HCT116 (cell line): ENCODE measurements at regions not wholly inside any gene's neighbourhood (a gene's known extent, or its start where the extent isn't known, plus 50 kb on each side); places are given as distances from the start of the nearest gene placed in this dataset.

Experiments used
- ATAC-seq: fragments of 200-7000 bp; cut with Tn5 transposase; 2 replicates; pipeline ENCODE4 v1.9.1; 2020; ENCODE audit warnings: mild to moderate bottlenecking, moderate library complexity
- BruUV-seq: library from RNA; stranded (reverse); fragments of 400-500 nt; replicated peaks from 2 replicates; lab custom pipeline; 2021; lab: Mats Ljungman, UMichigan
- CTCF ChIA-PET: fragments of 300-600 bp; sonication (Branson Sonifier 250); formaldehyde crosslinking; loops from one replicate; lab custom pipeline; 2021; ENCODE audit warnings: antibody characterized with exemption; lab: Charles Lee
- POLR2A ChIA-PET: fragments of 300-600, 350-600 bp; sonication (Branson Sonifier 250); formaldehyde crosslinking; loops from one replicate; lab custom pipeline; 2021; ENCODE audit warnings: antibody characterized with exemption; lab: Charles Lee
- RAD21 ChIA-PET, 2 experiments: fragments of 300-600 bp; sonication (Branson Sonifier 250); formaldehyde crosslinking; loops; one replicate each; lab custom pipeline; 2023; ENCODE audit warnings: low total read pairs in 2 of 2; ENCODE audit not compliant: uncharacterized antibody in 2 of 2, unreplicated experiment in 2 of 2, low non-redundant PET in 1 of 2; lab: Charles Lee
- DNase-seq: peaks from one replicate; pipeline ENCODE4 v3.0.0-alpha.2; 2010; ENCODE audit warnings: low read depth, low spot score
- H2AFZ ChIP-seq: fragments of 200-600 bp; shearing (Covaris generic), sonication (generic); 2 replicates; pipeline ENCODE4 v1.6.1; 2017; ENCODE audit warnings: low read depth, mixed run types, mixed read lengths, antibody characterized with exemption, low read length; ENCODE audit not compliant: poor library complexity, severe bottlenecking
- H3K27ac ChIP-seq: 2 replicates; pipeline ENCODE4 v1.5.1; 2012; ENCODE audit warnings: low read depth, low read length
- H3K27me3 ChIP-seq: fragments of 200-600 bp; sonication (generic); 2 replicates; pipeline ENCODE4 v1.6.1; 2016; ENCODE audit warnings: mixed run types, low read length, mixed read lengths; ENCODE audit not compliant: insufficient read depth
- H3K36me3 ChIP-seq, 2 experiments: fragments of 200-500 bp in 1 of 2; fragments of 200-600 bp in 1 of 2; sonication (Bioruptor generic) in 1 of 2; sonication (generic) in 1 of 2; 2 replicates each; pipeline versions ENCODE4 v1.5.1 to v1.6.1; 2014 to 2016; ENCODE audit warnings: low read length in 2 of 2, inconsistent platforms in 1 of 2, mixed read lengths in 1 of 2, mixed run types in 1 of 2; ENCODE audit not compliant: insufficient read depth in 2 of 2, control insufficient read depth in 1 of 2
- H3K4me1 ChIP-seq, 2 experiments: fragments of 200-600 bp in 1 of 2; sonication (generic) in 1 of 2; 2 replicates each; pipeline versions ENCODE4 v1.5.1 to v1.6.1; 2012 to 2017; ENCODE audit warnings: low read length in 2 of 2, inconsistent platforms in 1 of 2, mild to moderate bottlenecking in 1 of 2, mixed read lengths in 1 of 2, mixed run types in 1 of 2, moderate library complexity in 1 of 2; ENCODE audit not compliant: insufficient read depth in 2 of 2, control insufficient read depth in 1 of 2
- H3K4me2 ChIP-seq: fragments of 200-600 bp; sonication (generic); 2 replicates; pipeline ENCODE4 v1.6.1; 2017; ENCODE audit warnings: mixed run types, low read length, mixed read lengths
- H3K4me3 ChIP-seq, 2 experiments: fragments of 200-600 bp in 1 of 2; sonication (generic) in 1 of 2; replicated peaks in 1 of 2; 2 replicates each; pipeline ENCODE4 v1.5.1; 2011 to 2016; ENCODE audit warnings: low read length in 2 of 2, control low read depth in 1 of 2, low read depth in 1 of 2, mild to moderate bottlenecking in 1 of 2, mixed read lengths in 1 of 2, mixed run types in 1 of 2
- H3K79me2 ChIP-seq: fragments of 200-600 bp; sonication (generic); 2 replicates; pipeline ENCODE4 v1.6.1; 2017; ENCODE audit warnings: mild to moderate bottlenecking, mixed run types, low read length, moderate library complexity, mixed read lengths; ENCODE audit not compliant: insufficient read depth
- H3K9ac ChIP-seq: fragments of 200-600 bp; sonication (generic); 2 replicates; pipeline ENCODE4 v1.6.1; 2016; ENCODE audit warnings: low read length, mixed read lengths
- H3K9me2 ChIP-seq: fragments of 200-600 bp; sonication (generic), shearing (Covaris generic); 2 replicates; pipeline ENCODE4 v1.6.1; 2017; ENCODE audit warnings: mixed run types, mild to moderate bottlenecking, moderate library complexity; ENCODE audit not compliant: insufficient read depth
- H3K9me3 ChIP-seq, 2 experiments: fragments of 200-500 bp in 1 of 2; fragments of 200-600 bp in 1 of 2; sonication (Bioruptor generic) in 1 of 2; sonication (generic) in 1 of 2; 2 replicates each; pipeline ENCODE4 v1.6.1; 2014 to 2017; ENCODE audit warnings: low read length in 2 of 2, mixed read lengths in 2 of 2, inconsistent platforms in 1 of 2, low read depth in 1 of 2, mild to moderate bottlenecking in 1 of 2, mixed run types in 1 of 2, moderate library complexity in 1 of 2; ENCODE audit not compliant: control insufficient read depth in 1 of 2, insufficient read depth in 1 of 2
- H4K20me1 ChIP-seq: fragments of 200-600 bp; sonication (generic), shearing (Covaris generic); 2 replicates; pipeline ENCODE4 v1.6.1; 2017; ENCODE audit warnings: mixed run types, mild to moderate bottlenecking, moderate library complexity; ENCODE audit not compliant: insufficient read depth
- ATF3 ChIP-seq: IDR thresholded peaks from 2 replicates; pipeline ENCODE4 v1.6.1; 2012
- CBX3 ChIP-seq: IDR thresholded peaks from 2 replicates; pipeline ENCODE4 v1.6.1; 2012; ENCODE audit warnings: low read depth
- CEBPB ChIP-seq: IDR thresholded peaks from 2 replicates; pipeline ENCODE4 v1.6.1; 2012; ENCODE audit warnings: low read depth
- EGR1 ChIP-seq: IDR thresholded peaks from 2 replicates; pipeline ENCODE4 v1.6.1; 2012; ENCODE audit warnings: low read depth
- ELF1 ChIP-seq: IDR thresholded peaks from 2 replicates; pipeline ENCODE4 v1.6.1; 2012; ENCODE audit warnings: low read depth, borderline replicate concordance
- EZH2 ChIP-seq: fragments of 200-600 bp; sonication (generic); IDR thresholded peaks from 2 replicates; pipeline ENCODE4 v1.6.1; 2017; ENCODE audit warnings: antibody characterized with exemption, mixed run types
- EZH2phosphoT487 ChIP-seq: fragments of 200-600 bp; IDR thresholded peaks from 2 replicates; pipeline ENCODE4 v1.6.1; 2018; ENCODE audit warnings: antibody characterized with exemption, borderline replicate concordance
- FOSL1 ChIP-seq: IDR thresholded peaks from 2 replicates; pipeline ENCODE4 v1.6.1; 2012; ENCODE audit warnings: low read depth
- MAX ChIP-seq: IDR thresholded peaks from 2 replicates; pipeline ENCODE4 v1.6.1; 2012
- POLR2AphosphoS5 ChIP-seq: IDR thresholded peaks from 2 replicates; pipeline ENCODE4 v1.6.1; 2011; ENCODE audit warnings: mild to moderate bottlenecking, low read depth, low read length, moderate library complexity
- RAD21 ChIP-seq: IDR thresholded peaks from 2 replicates; pipeline ENCODE4 v1.6.1; 2012; ENCODE audit warnings: low read depth, mild to moderate bottlenecking
- SIN3A ChIP-seq: IDR thresholded peaks from 2 replicates; pipeline ENCODE4 v1.6.1; 2012; ENCODE audit warnings: low read depth
- SP1 ChIP-seq: IDR thresholded peaks from 2 replicates; pipeline ENCODE4 v1.6.1; 2012; ENCODE audit warnings: low read depth
- SRF ChIP-seq: IDR thresholded peaks from 2 replicates; pipeline ENCODE4 v1.6.1; 2012; ENCODE audit warnings: low read depth
- TCF7L2 ChIP-seq: IDR thresholded peaks from 2 replicates; pipeline ENCODE4 v1.7.0; 2011; ENCODE audit warnings: borderline replicate concordance, inconsistent platforms; ENCODE audit not compliant: insufficient read depth, insufficient read length; ENCODE audit errors: extremely low read depth
- YY1 ChIP-seq: IDR thresholded peaks from 2 replicates; pipeline ENCODE4 v1.6.1; 2011; ENCODE audit warnings: low read length, low read depth, moderate library complexity, mild to moderate bottlenecking; ENCODE audit not compliant: insufficient replicate concordance; ENCODE audit errors: extremely low read depth
- ZBTB33 ChIP-seq: IDR thresholded peaks from 2 replicates; pipeline ENCODE4 v1.6.1; 2011; ENCODE audit warnings: mild to moderate bottlenecking, low read length, moderate library complexity; ENCODE audit not compliant: insufficient replicate concordance; ENCODE audit errors: extremely low read depth
- ZFX ChIP-seq: fragments of 450-650 bp; IDR thresholded peaks from 2 replicates; pipeline ENCODE4 v1.6.1; 2017
- ZNF274 ChIP-seq: fragments of 200-500 bp; sonication (Bioruptor generic); IDR thresholded peaks from 2 replicates; pipeline ENCODE4 v1.6.1; 2014; ENCODE audit warnings: mild to moderate bottlenecking, low read depth, low read length, inconsistent platforms
- intact Hi-C: fragments of 100-400 bp; cut with micrococcal nuclease; formaldehyde crosslinking; loops from 2 replicates; pipeline ENCODE4 v1.10.0; 2022

GRCh38 chr5:97555644-97555981 lies 372.6 kb upstream of the RIOK2 start (continued):
- TF ChIP-seq ATF3 (no peak), CBX3 (no peak)

GRCh38 chr5:97559827-97560598 lies 377.0 kb upstream of the RIOK2 start:
- Histone ChIP-seq H3K27ac (no peak overlapping the region), H3K9me3 (no peaks in the 10 kb centered on the region), H3K36me3 (no peaks in the 10 kb centered on the region), H3K9ac (no peak overlapping the region), H3K4me1 (no peaks in the 10 kb centered on the region), H4K20me1 (no peaks in the 10 kb centered on the region), H3K27me3 (no peaks in the 10 kb centered on the region), H3K9me2 (no peaks in the 10 kb centered on the region), H3K4me2 (no peak overlapping the region), H2AFZ (no peak overlapping the region), H3K79me2 (no peaks in the 10 kb centered on the region), H3K4me3 (no peak overlapping the region)
- ChIA-PET RAD21 (no interaction called here), CTCF (interaction anchor here (2.0 kb wide), 1 partner anchor 26 kb away, joined by 7 read pairs; no protein-coding TSS in a partner anchor), POLR2A (no interaction called here)
- no peak for TF ChIP-seq EZH2
- no peak for TF ChIP-seq POLR2AphosphoS5
- TF ChIP-seq MAX, result no peak
- no peak for TF ChIP-seq CBX3
- TF ChIP-seq SP1, result no peak
- no peak for TF ChIP-seq EZH2phosphoT487
- TF ChIP-seq EGR1, result no peak
- no peak for TF ChIP-seq ATF3
- TF ChIP-seq YY1, result no peak
- TF ChIP-seq FOSL1, result no peak
- TF ChIP-seq ZNF274, result no peak
- TF ChIP-seq CEBPB, result no peak
- no peak for TF ChIP-seq ELF1
- TF ChIP-seq ZBTB33, result no peak
- no peak for TF ChIP-seq RAD21
- TF ChIP-seq ZFX, result no peak
- TF ChIP-seq TCF7L2, result no peak
- TF ChIP-seq SRF, result no peak
- no peak for TF ChIP-seq SIN3A
- DNase-seq (no peak), ATAC-seq (no peak)
- intact Hi-C loops, result no loop called here
- BruUV-seq, result no TSS peak
